GM21423 (cell line): ENCODE measurements at regions not wholly inside any gene's neighbourhood (a gene's known extent, or its start where the extent isn't known, plus 50 kb on each side); places are given as distances from the start of the nearest gene placed in this dataset.

Experiments
- ATAC-seq: cut with Tn5 transposase; IDR thresholded peaks from one replicate; pipeline ENCODE4 v1.9.1; 2021; ENCODE audit warnings: mild to moderate bottlenecking, moderate library complexity; ENCODE audit not compliant: unreplicated experiment

DNA sequence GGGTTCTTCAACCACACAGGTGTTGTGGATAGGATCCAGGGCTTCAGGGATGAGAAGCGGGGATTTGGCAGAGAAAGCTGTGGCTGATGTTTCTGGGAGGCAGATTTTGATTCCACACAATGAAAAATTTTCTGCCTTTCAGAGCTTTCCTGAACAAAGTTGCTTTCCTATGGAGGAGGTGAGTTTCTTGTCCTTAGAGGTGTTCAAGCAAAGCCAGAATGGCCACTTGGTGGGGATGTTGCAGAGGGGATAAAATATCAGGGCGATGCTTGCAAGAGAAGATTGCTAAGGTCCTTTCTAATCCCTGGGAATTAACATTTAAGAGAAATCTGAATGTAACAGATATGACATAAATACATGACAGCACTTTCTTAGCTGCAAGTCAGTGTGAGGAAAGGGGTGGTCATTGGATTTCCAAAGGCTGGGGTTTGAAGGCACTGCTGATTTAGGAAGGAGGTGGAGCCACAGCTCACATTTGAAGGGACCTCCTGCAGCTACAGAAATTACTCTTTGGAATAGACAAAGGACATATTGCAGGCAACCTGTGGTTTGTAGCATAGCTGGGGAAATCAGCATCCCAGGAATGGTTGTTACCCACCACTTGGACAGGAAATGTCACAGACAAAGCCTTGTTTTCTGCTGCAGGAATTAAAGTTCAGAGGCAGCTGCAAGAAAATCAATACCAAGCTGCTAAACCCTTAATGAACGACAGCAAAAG is 271.1 kb upstream of the CHD6 start:
- no peak for ATAC-seq

DNA sequence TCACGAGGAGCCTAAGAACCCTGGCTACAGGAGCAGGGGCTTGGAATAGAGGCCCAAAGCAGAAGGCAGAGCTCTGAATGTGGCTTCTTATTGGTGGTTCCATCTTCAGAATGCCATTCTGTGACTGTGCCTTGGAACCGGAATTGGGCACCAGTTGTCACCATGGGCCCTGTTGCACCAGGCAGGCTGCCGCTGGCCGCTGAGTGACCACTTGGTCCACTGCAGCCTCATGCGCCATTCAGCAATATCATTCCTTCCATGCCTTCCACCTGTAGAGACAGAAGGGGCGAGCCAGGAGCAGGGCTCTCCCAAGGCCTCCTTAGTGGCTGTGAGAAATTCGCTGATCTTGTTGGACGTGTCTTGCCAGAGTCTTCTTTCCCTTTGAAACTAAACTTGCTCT is 270.3 kb upstream of the CHD6 start:
- no peak for ATAC-seq

DNA sequence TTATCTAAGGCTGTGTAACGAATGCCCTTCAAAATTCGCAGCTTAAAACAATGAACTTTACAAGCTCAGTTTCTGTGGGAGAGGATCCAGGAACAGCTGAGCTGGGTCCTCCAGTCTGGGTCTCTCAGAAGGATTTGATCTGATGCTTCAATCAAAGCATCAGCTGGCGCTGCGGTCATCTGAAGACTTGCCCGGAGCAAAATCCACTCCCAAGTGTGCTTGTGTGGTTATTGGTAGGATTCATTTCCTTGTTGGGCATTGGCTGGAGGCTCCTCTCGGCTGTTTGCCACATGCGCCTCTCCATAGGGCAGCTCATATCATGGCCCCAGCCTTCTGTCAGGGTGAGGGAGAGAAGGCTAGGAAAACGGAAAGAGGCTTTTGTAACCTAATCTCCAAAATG is 269.3 kb upstream of the CHD6 start:
- ATAC-seq, result no peak

DNA sequence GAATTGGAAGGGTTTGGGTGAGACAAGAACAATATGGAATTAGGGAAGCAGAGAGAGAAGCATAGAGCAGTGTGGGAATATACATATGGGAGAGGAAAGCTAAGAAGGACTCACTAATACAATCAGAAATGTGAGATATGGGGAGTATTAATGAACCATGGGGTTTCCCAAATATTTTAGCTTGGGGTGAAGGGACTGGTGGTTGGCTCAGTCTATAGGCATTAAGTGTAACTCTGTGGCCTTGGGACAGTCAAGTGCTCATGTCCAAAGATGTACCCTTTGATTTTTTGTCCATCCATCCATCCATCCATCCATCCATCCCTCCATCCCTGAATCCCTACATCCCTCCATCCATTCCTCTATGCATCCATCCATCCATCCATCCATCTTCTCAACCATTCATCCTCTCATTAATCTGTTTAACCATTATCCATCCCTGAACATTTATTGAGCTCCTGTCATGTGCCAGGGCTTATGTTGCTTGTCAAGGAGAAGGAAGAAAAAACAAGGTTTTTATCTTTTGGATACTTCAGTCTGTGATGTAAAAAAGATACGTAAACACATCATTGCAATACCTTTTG is 263.4 kb upstream of the CHD6 start:
- ATAC-seq, result no peak

DNA sequence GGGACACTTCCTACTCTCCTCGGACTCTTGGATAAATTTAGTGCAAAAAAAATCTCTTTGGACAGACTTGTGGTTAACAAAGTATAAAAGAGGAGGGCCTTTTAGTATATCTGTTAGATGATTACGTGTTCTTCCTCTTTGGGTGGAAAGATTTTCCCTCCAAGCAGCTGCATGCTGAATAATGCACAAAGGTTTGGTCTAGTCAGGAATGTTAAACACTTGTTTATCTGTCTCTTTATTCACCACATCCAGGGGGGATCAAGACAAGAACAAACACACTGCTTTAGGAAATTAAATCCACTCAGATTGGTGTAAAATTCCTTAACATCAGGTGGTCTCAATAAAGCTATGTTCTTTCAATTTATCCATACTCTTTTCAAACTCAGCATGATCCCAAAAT is 260.9 kb upstream of the CHD6 start:
- ATAC-seq, result no peak

DNA sequence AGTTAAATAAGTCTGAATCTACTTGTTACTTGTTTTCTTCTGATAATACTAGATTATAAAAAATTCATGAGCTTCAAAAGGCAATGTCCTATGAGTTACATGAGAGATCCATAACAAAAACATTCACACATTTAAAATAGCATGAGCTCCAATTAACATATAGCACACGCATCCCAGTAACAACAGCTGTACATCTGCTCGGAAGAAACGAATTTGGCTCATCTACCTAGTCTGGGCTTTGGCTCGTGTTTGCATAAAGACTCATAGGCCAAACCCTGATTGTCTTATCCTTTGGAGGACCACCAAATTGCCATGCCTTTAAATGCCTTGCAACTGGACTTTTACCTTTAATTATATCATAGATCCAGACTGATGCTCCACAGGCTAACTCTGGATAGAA is 259.7 kb upstream of the CHD6 start:
- ATAC-seq, result no peak

DNA sequence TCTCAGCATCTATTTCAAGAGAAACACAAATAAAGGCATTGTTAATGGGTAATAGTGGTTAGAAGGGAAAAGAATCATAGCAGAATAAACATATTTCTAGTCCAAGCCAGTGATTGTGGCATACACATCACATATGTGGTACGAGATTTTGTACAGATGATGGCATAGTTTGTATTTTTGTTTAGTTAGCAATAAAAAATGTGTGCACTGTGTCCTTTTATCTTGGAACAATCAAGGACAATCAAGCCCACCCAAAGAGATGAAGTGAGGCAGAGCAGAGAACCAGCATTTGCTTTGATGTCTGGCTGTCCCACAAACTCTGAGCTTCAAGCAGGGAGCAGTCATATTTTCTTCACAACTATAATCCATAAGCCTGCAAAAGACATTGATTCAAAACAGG is 256.5 kb upstream of the CHD6 start:
- no peak for ATAC-seq

DNA sequence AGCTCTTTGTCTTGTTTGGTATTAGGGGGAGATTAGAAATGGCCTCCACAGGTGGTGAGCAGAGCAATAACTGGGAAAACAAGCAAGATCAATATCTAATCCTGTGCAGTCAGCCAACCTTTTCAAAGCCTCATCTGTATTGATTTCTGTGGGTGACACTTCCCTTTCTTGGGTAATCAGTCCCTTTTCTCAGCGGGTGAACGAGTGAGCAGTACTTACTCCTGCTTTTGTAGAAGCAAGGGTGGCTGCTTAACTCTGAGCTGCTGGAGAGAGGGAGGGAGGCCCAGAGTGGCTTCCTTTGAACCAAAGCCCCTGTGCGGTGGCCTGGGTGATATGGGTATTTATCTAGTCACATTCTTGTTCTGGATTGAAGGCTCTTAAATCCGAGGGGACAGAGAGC is 254.8 kb upstream of the CHD6 start:
- ATAC-seq, result no peak

DNA sequence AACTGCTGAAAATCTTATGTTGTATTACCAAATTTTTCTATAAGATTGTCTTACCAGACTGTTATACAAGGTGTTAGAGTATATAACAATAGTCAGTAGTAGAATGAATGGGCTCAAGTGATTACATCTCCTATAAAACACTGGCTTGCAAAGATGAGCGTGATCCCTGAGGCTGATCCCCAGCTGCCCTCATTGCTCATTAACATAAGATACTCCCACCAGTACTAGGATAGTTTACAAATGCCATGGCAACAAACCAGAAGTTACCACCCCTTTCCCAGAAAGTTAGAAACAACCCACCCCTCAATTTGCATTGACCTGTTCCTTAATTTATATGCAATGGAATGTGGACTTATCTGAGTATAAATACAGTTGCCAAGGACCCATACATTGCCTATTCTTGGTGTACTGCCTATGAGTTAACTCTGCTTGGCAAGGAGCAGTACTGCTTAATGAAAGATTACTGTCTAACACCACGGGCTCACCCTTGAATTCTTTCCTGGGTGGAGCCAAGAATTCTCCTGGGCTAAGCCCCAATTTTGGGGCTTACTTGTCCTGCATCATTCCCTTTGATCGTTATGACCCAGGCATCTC is 252.8 kb upstream of the CHD6 start:
- no peak for ATAC-seq

DNA sequence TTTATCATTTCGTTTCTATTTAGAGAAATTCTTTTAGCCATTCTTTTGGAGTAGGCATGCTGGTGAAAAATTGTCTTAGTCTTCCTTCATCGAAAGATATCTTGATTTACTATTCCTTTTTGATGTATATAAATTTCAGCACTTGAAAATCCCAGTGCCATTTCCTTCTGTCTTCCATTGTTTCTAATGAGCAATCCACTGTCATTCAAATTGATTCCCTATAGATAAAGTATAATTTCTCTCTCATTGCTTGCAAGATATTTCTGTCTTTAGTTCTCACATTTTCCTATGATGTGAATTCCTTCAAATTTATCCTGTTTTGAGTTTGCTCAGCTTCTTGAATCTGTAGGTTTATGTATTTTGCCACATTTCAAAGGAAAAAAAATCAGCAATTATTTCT is 251.1 kb upstream of the CHD6 start:
- ATAC-seq, result no peak

DNA sequence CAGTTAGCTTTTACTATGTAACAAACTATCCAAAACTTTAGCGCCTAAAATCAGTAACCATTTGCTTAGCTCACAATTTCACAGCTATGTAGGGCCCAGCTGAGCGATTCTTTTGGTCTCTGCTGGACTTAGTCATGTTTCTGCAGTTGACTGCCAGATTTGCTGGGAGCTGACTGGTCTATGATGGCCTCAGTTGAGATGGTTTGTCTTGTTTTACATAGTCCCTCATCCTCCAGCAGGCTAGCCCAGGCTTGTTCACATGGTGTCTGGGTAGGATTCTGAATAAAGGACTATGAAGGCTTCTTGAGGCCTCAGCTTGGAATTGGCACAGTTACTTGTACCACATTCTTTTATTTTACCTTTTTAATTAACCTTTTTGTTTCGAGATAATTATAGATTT is 247.8 kb upstream of the CHD6 start:
- ATAC-seq, result no peak

DNA sequence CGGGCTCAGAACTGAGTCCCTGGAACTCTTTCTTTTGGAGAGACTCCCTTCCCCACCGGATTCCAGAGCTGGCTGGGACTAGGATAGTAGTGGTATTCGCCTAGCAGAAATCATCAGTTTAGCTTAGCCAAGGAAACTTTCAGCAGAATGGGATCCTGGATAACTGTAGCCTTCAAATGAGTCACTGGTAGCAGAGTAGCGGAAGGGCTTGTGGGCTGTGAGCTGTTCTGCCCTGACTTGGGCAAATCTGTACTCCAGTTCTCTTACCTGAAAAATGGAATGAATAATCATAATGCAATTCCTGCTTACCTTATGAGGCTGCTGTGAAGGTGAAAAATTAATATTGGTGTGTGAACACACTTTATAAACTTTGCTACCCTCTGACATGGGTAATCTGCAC is 244.3 kb upstream of the CHD6 start:
- no peak for ATAC-seq

DNA sequence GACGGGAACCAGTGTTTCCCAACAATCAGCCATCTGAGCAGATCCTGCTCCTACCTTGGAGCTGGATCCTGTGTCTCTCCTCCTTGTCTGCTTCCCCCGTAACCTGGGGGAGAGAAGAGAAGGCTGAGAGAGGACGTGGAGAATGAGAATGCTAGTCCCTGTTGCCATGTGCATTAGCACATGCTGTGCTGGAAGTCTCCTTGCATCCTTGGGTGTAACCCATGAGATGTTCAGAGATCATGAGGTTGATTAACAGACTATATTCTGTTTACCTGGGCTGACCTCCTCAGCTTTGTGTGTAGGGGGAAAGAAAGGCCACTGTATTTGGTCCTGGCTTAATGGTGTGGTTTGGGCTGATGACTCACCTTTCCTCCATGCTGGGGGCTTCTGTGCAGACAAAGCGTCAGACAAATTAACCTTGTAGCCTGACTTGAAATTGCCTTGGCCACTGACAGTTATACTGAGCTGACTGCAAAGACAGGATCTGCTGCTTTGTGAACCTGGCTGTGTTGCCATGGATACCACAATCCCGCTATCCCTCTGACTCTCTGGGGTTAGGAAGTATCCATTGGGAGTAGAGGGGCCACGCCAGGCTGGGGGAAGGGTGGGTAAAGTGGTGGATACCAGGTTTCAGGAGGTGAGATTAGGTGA is 243.7 kb upstream of the CHD6 start:
- no peak for ATAC-seq

DNA sequence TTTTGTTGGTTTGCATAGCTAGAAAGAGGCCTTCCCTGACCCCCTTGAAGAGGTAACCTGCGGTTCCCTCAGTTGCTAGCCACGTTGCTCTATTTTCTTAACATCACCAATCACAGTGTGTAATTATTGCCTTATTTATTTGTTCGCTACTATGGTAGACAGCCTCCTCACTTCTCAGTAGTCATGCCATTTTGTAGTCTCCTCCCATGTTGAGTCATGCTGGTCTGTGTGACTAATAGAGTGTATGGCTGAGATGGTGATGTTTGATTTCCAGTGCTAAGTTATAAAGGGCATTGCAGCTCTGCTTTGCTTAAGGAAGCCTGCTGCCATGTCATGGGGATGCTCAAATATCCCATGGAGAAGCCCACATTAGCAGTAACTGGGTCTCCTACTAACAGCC is 236.6 kb upstream of the CHD6 start:
- no peak for ATAC-seq

DNA sequence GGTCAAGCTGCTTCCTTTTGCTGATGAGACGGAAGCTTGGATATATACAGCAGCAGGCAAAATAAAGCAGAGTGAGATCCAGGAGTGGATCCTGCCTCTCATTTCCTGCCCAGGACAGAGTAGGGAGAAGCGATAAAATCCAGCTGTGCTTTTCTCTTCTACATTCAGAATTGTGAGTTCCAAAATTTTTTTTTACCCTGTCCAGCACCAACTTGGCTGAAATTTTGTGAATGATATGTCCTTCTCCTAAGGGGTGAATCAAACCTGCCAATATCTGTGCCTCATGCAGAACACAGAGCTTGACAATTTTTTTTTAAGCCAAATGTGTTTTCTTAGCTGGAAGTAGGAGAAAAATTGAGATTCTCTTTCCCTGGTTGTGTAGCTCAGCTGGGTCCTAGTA is 235.6 kb upstream of the CHD6 start:
- ATAC-seq, result no peak

DNA sequence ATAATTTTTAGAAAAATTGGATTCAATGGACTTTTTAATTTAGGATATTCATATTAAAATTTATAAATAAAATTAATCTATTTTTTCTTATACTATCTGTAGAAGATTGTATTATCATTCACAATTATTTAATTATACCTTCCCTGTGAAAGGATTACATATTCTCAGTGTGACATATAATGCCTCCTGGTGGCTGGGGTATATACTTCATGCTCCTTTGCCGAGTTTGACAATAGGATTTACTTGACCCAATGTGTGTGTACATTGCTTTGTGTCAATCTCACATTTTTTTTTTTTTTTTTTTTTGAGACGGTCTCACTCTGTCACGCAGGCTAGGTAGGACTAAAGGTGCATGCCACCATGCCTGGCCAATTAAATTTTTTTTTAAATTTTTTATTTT is 230.0 kb upstream of the CHD6 start:
- no peak for ATAC-seq

DNA sequence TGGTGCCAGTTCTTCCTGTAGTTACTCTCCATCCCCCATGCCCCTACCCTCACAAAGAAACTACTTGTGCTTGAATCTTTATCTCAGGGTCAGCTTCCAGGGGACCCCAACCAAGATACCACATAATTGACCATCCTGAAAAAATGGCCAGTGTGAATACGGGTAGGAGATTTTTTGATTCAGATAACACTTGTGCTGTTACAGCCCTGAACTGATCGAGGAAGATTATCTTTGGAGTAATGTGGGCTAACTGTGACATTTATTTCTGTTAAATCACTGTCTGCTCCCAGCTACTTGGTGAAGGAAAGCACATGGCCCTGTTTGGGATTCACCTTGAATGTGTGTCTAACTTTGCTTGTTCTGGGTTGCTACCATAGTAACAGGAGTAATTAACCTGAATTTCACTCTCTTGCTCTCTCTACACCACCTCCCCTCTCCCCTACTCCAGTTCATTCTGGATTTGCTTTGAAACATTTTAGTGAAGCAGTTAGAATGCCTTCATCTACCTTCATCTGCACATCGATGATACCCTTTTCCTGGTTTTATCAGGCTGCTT is 219.6 kb upstream of the CHD6 start:
- no peak for ATAC-seq

DNA sequence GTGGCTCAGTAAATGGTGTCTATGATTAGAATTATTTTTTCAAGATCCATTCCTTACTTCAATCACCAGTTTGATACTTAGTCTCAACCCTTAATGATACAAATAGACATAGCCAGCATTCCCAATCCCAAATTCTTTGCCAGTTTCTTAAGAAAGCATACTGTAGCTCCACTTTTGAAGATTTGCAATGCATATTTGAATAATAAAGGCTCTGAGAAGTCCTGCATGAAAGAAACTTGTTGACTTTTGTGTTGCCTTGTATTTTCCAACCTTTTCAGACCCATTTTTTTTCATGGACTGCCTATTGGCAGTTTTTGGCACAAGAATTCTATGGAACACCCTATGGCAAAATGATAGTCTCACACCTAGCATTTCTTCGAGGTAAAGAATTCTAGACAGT is 215.6 kb upstream of the CHD6 start:
- no peak for ATAC-seq

DNA sequence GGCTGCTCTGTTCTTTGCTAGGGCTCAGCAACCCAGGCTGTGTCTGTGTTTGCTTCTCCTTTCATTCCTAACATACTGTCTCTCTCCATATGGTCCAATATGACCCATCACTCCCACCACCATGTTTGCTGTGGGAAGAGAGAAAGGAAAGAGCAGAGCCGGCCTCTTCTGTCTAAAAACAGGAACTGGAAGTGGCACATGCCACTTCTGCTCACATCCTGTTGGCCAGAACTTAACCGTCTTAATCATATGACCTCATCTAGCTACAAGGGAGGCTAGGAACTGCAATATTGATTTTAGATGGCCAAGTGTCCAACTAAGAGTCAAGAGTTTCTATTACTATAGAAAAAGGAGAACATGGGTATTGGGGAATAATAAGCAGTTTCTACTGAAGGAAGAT is 212.5 kb upstream of the CHD6 start:
- peak; percentile 58 for ATAC-seq

DNA sequence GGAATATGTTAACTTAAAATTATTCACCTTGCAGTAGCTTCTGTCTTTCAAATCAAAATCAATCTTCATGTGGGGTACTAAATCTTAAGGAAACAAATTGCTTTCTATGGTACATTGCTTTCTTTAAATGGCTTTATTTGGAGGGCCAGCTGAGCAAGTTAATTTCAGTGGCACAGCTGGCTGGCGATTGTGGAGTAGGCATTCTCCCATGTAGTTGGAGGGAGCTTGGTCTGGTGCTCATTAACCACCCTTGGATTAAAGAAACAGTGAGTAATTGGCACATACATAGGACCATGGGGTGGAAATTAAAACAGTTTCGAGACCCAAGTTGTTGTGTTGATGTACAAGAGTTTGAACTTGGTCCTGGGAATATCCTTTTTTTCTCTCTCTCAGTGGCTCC is 201.3 kb upstream of the CHD6 start:
- no peak for ATAC-seq

DNA sequence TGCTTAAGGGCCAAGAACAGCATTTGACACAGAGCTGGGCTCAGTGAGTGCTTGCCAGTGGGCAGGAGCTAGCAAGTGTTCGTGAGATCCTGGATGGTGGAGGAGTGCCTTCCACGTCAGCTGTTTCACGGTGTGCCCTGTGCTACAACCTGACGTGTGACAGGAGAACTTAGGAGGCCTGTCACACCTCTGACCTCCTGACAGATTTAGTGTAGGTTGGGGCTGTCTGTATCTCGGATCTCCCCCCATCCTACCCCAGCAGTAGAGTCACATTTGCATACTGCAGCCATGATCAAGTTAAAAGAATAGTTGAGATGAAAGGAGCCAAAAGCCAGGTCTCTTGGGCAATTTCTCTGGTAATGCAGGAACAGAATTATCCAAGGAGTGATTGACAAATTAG is 200.8 kb upstream of the CHD6 start:
- no peak for ATAC-seq

DNA sequence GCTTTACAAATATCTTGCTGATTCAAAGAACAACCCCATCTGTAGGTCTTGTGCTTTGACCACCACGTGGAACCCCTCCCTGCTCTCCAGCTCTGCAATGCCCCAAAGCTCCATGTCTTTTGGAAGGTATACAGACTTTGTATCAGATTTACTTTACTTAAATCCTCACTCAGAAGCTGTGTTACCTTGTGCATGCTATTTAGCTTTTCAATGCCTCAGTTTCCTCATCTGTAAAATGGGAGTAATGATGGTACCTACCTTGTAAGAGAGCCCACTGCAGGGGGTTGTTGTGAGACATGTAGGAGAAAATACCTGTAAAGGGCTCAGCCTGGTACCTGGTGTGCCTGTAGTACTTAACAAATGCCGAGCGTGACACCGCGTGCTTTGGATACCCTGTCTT is 200.2 kb upstream of the CHD6 start:
- no peak for ATAC-seq
